ENCODE measurements at regions not wholly inside any gene's neighbourhood (a gene's known extent, or its start where the extent isn't known, plus 50 kb on each side); places are given as distances from the start of the nearest gene placed in this dataset.

- TF ChIP-seq CTCF (IDR thresholded peaks at IDR 0.05; ENCODE audit: low read length) (no peak), EZH2 (IDR thresholded peaks at IDR 0.05; ENCODE audit: borderline replicate concordance, low read length) (no peak)
- Histone ChIP-seq H3K36me3 (ENCODE audit: insufficient read depth, low read length) (no peaks in the 10 kb centered on the region), H2AFZ (ENCODE audit: low read length) (no peak overlapping the region), H3F3A (ENCODE audit: insufficient read depth, low read length) (no peaks in the 10 kb centered on the region), H3K27me3 (ENCODE audit: insufficient read depth, low read length) (no peaks in the 10 kb centered on the region), H3K79me2 (ENCODE audit: insufficient read depth, low read length) (no peaks in the 10 kb centered on the region), H3K4me3 (ENCODE audit: low read depth, low read length, poor library complexity, severe bottlenecking) (no peak overlapping the region), H3K9ac (ENCODE audit: low read length) (no peak overlapping the region), H3K4me2 (ENCODE audit: low read length) (no peak overlapping the region), H3K9me2 (ENCODE audit: low read depth, low read length) (no peaks in the 10 kb centered on the region), H4K20me1 (ENCODE audit: insufficient read depth, low read length) (no peaks in the 10 kb centered on the region), H3K4me1 (ENCODE audit: insufficient read depth, low read length, severe bottlenecking) (no peaks in the 10 kb centered on the region), H3K9me3 (ENCODE audit: low read length) (no peaks in the 10 kb centered on the region), H3K27ac (ENCODE audit: low read depth, low read length, poor library complexity, severe bottlenecking) (no peak overlapping the region)
Measured at GRCh38 chr15:53256457-53256856, 466.3 kb upstream of the ONECUT1 start.

- Histone ChIP-seq H3K36me3 (ENCODE audit: insufficient read depth, low read length) (no peaks in the 10 kb centered on the region), H3K9me3 (ENCODE audit: low read length) (no peaks in the 10 kb centered on the region), H3K4me1 (ENCODE audit: insufficient read depth, low read length, severe bottlenecking) (no peaks in the 10 kb centered on the region), H3K4me2 (ENCODE audit: low read length) (no peak overlapping the region), H3K9me2 (ENCODE audit: low read depth, low read length) (no peaks in the 10 kb centered on the region), H3F3A (ENCODE audit: insufficient read depth, low read length) (no peaks in the 10 kb centered on the region), H3K4me3 (ENCODE audit: low read depth, low read length, poor library complexity, severe bottlenecking) (no peak overlapping the region), H3K9ac (ENCODE audit: low read length) (no peak overlapping the region), H3K27me3 (ENCODE audit: insufficient read depth, low read length) (no peaks in the 10 kb centered on the region), H4K20me1 (ENCODE audit: insufficient read depth, low read length) (no peaks in the 10 kb centered on the region), H2AFZ (ENCODE audit: low read length) (no peak overlapping the region), H3K79me2 (ENCODE audit: insufficient read depth, low read length) (no peaks in the 10 kb centered on the region), H3K27ac (ENCODE audit: low read depth, low read length, poor library complexity, severe bottlenecking) (no peak overlapping the region)
- TF ChIP-seq EZH2 (IDR thresholded peaks at IDR 0.05; ENCODE audit: borderline replicate concordance, low read length) (no peak), CTCF (IDR thresholded peaks at IDR 0.05; ENCODE audit: low read length) (no peak)
Measured at GRCh38 chr15:53256043-53256442, 465.9 kb upstream of the ONECUT1 start.

GRCh38 chr15:53251996-53252395 lies 461.9 kb upstream of the ONECUT1 start:
- no peak overlapping the region for H3K27ac ChIP-seq (ENCODE audit: low read depth, low read length, poor library complexity, severe bottlenecking)
- H3K27me3 ChIP-seq (ENCODE audit: insufficient read depth, low read length): no peaks in the 10 kb centered on the region
- H3F3A ChIP-seq (ENCODE audit: insufficient read depth, low read length): no peaks in the 10 kb centered on the region
- no peaks in the 10 kb centered on the region for H3K4me1 ChIP-seq (ENCODE audit: insufficient read depth, low read length, severe bottlenecking)
- no peaks in the 10 kb centered on the region for H3K79me2 ChIP-seq (ENCODE audit: insufficient read depth, low read length)
- no peaks in the 10 kb centered on the region for H3K9me2 ChIP-seq (ENCODE audit: low read depth, low read length)
- H3K9ac ChIP-seq (ENCODE audit: low read length): no peak overlapping the region
- H4K20me1 ChIP-seq (ENCODE audit: insufficient read depth, low read length): no peaks in the 10 kb centered on the region
- H2AFZ ChIP-seq (ENCODE audit: low read length): no peak overlapping the region
- H3K4me2 ChIP-seq (ENCODE audit: low read length): no peak overlapping the region
- no peaks in the 10 kb centered on the region for H3K36me3 ChIP-seq (ENCODE audit: insufficient read depth, low read length)
- H3K9me3 ChIP-seq (ENCODE audit: low read length): no peaks in the 10 kb centered on the region
- no peak overlapping the region for H3K4me3 ChIP-seq (ENCODE audit: low read depth, low read length, poor library complexity, severe bottlenecking)
- TF ChIP-seq CTCF (IDR thresholded peaks at IDR 0.05; ENCODE audit: low read length) (no peak), EZH2 (IDR thresholded peaks at IDR 0.05; ENCODE audit: borderline replicate concordance, low read length) (no peak)

All from OCI-LY1 (cell line).